ENCODE measurements at regions not wholly inside any gene's neighbourhood (a gene's known extent, or its start where the extent isn't known, plus 50 kb on each side); places are given as distances from the start of the nearest gene placed in this dataset.

- no peak for TF ChIP-seq ZNF8 (CRISPR knock-in tag; IDR thresholded peaks at IDR 0.05)
- TF ChIP-seq ZNF70 (CRISPR knock-in tag; IDR thresholded peaks at IDR 0.05), result no peak
- no peak for TF ChIP-seq TSHZ2 (CRISPR knock-in tag; IDR thresholded peaks at IDR 0.05)
- TF ChIP-seq TCF4 (CRISPR knock-in tag; IDR thresholded peaks at IDR 0.05; ENCODE audit: borderline replicate concordance), result no peak
- TF ChIP-seq ZFP3 (CRISPR knock-in tag; IDR thresholded peaks at IDR 0.05), result no peak
- TF ChIP-seq GLIS3 (CRISPR knock-in tag; IDR thresholded peaks at IDR 0.05), result no peak
- no peak for TF ChIP-seq PATZ1 (CRISPR knock-in tag; IDR thresholded peaks at IDR 0.05; ENCODE audit: borderline replicate concordance)
- TF ChIP-seq CREB5 (CRISPR knock-in tag; IDR thresholded peaks at IDR 0.05; ENCODE audit: low read depth), result no peak
- TF ChIP-seq ESRRG (CRISPR knock-in tag; IDR thresholded peaks at IDR 0.05), result no peak
- no peak for TF ChIP-seq RARB (CRISPR knock-in tag; IDR thresholded peaks at IDR 0.05)
- TF ChIP-seq PPARA (CRISPR knock-in tag; IDR thresholded peaks at IDR 0.05; ENCODE audit: borderline replicate concordance), result no peak
- TF ChIP-seq POU6F1 (CRISPR knock-in tag; IDR thresholded peaks at IDR 0.05; ENCODE audit: borderline replicate concordance, low read depth), result no peak
Observed at GRCh38 chr22:48100685-48101417, 1338.4 kb downstream of the TBC1D22A start.

Data from SK-N-SH treated with all-trans-retinoic acid at 6 μM for 48 hours (cell line).